SK-N-SH treated with all-trans-retinoic acid at 6 μM for 48 hours (cell line): ENCODE measurements at regions not wholly inside any gene's neighbourhood (a gene's known extent, or its start where the extent isn't known, plus 50 kb on each side); places are given as distances from the start of the nearest gene placed in this dataset.

Experiments
- CREB5 ChIP-seq: fragments of 250-450 bp; sonication (Bioruptor Pico); IDR thresholded peaks from 2 replicates; pipeline ENCODE4 v1.5.1; 2020; ENCODE audit warnings: low read depth, mild to moderate bottlenecking, moderate library complexity
- CSRNP3 ChIP-seq: fragments of 250-450 bp; sonication (Bioruptor Pico); IDR thresholded peaks from 2 replicates; pipeline ENCODE4 v1.5.1; 2021; ENCODE audit warnings: mild to moderate bottlenecking, moderate library complexity
- POU6F1 ChIP-seq: fragments of 250-450 bp; sonication (Bioruptor Pico); IDR thresholded peaks from 2 replicates; pipeline ENCODE4 v1.8.0; 2021; ENCODE audit warnings: low read depth, mild to moderate bottlenecking, moderate library complexity, borderline replicate concordance
- RARB ChIP-seq: fragments of 250-450 bp; sonication (Bioruptor Pico); IDR thresholded peaks from 2 replicates; pipeline ENCODE4 v1.8.0; 2021; ENCODE audit warnings: mild to moderate bottlenecking, moderate library complexity
- ZNF565 ChIP-seq: fragments of 450-650 bp; formaldehyde crosslinking; conservative IDR thresholded peaks from 2 replicates; pipeline ENCODE4 v1.5.0; 2020; ENCODE audit warnings: low read depth, mild to moderate bottlenecking, moderate library complexity
- ZNF8 ChIP-seq: fragments of 450-650 bp; formaldehyde crosslinking; IDR thresholded peaks from 2 replicates; pipeline ENCODE4 v1.5.0; 2020; ENCODE audit warnings: mild to moderate bottlenecking, moderate library complexity

- no peak for TF ChIP-seq CSRNP3
- TF ChIP-seq ZNF8 (CRISPR knock-in tag): no peak
- no peak for TF ChIP-seq POU6F1 (CRISPR knock-in tag)
- no peak for TF ChIP-seq RARB
- no peak for TF ChIP-seq CREB5 (CRISPR knock-in tag)
- no peak for TF ChIP-seq ZNF565 (CRISPR knock-in tag)
These were observed 452.7 kb upstream of the HS6ST1 start for GRCh38 chr2:128771401-128771800.
